ENCODE measurements at regions not wholly inside any gene's neighbourhood (a gene's known extent, or its start where the extent isn't known, plus 50 kb on each side); places are given as distances from the start of the nearest gene placed in this dataset.

- H3K4me3 Mint-ChIP-seq (ENCODE audit: unreplicated experiment): no peak overlapping the region
- intact Hi-C loops (cut with micrococcal nuclease): no loop called here
- no peak for DNase-seq (ENCODE audit: unreplicated experiment)
- BruUV-seq (replicated peaks): no TSS peak
- no peaks in the 10 kb centered on the region for H3K36me3 Mint-ChIP-seq (ENCODE audit: insufficient read depth, unreplicated experiment)
- no peaks in the 10 kb centered on the region for H3K4me1 Mint-ChIP-seq (ENCODE audit: insufficient read depth, unreplicated experiment)
- H3K27me3 Mint-ChIP-seq (ENCODE audit: insufficient read depth, unreplicated experiment): no peaks in the 10 kb centered on the region
- no peaks in the 10 kb centered on the region for H3K9me3 Mint-ChIP-seq (ENCODE audit: unreplicated experiment)
- POLR2A ChIA-PET: no interaction called here
- no peak overlapping the region for H3K27ac Mint-ChIP-seq (ENCODE audit: low read depth, unreplicated experiment)
- CTCF ChIA-PET: interaction anchor here (0.6 to 0.9 kb wide), 2 partner anchors 12 to 171 kb away, joined by 3 to 5 read pairs; no protein-coding TSS in a partner anchor
- no peak for TF ChIP-seq CTCF (IDR thresholded peaks at IDR 0.05; ENCODE audit: unreplicated experiment)
Observed at GRCh38 chr4:8778760-8779159, 92.9 kb downstream of the HMX1 start.

GRCh38 chr4:8778291-8778690, 93.3 kb downstream of the HMX1 start:
- no TSS peak for BruUV-seq (replicated peaks)
- H3K4me1 Mint-ChIP-seq (ENCODE audit: insufficient read depth, unreplicated experiment): no peaks in the 10 kb centered on the region
- no peaks in the 10 kb centered on the region for H3K9me3 Mint-ChIP-seq (ENCODE audit: unreplicated experiment)
- no peaks in the 10 kb centered on the region for H3K36me3 Mint-ChIP-seq (ENCODE audit: insufficient read depth, unreplicated experiment)
- DNase-seq (ENCODE audit: unreplicated experiment): no peak
- ChIA-PET CTCF (interaction anchor here (0.6 to 0.9 kb wide), 3 partner anchors 11 to 171 kb away, joined by 3 to 5 read pairs (median 3); no protein-coding TSS in a partner anchor), POLR2A (interaction anchor here (0.7 kb wide), 1 partner anchor 98 kb away, joined by 3 read pairs; no protein-coding TSS in a partner anchor)
- H3K27me3 Mint-ChIP-seq (ENCODE audit: insufficient read depth, unreplicated experiment): no peaks in the 10 kb centered on the region
- no peak overlapping the region for H3K4me3 Mint-ChIP-seq (ENCODE audit: unreplicated experiment)
- H3K27ac Mint-ChIP-seq (ENCODE audit: low read depth, unreplicated experiment): no peak overlapping the region
- TF ChIP-seq CTCF (IDR thresholded peaks at IDR 0.05; ENCODE audit: unreplicated experiment): no peak
- intact Hi-C loops (cut with micrococcal nuclease): no loop called here

GRCh38 chr4:8777320-8778196, 94.1 kb downstream of the HMX1 start:
- CTCF ChIA-PET: interaction anchor here (0.6 to 0.9 kb wide), 2 partner anchors 61 to 170 kb away, joined by 3 read pairs; no protein-coding TSS in a partner anchor
- no peak overlapping the region for H3K27ac Mint-ChIP-seq (ENCODE audit: low read depth, unreplicated experiment)
- intact Hi-C loops (cut with micrococcal nuclease): no loop called here
- no peaks in the 10 kb centered on the region for H3K4me1 Mint-ChIP-seq (ENCODE audit: insufficient read depth, unreplicated experiment)
- no peaks in the 10 kb centered on the region for H3K9me3 Mint-ChIP-seq (ENCODE audit: unreplicated experiment)
- H3K4me3 Mint-ChIP-seq (ENCODE audit: unreplicated experiment): no peak overlapping the region
- H3K27me3 Mint-ChIP-seq (ENCODE audit: insufficient read depth, unreplicated experiment): no peaks in the 10 kb centered on the region
- peak; percentile 35 for DNase-seq (ENCODE audit: unreplicated experiment)
- H3K36me3 Mint-ChIP-seq (ENCODE audit: insufficient read depth, unreplicated experiment): no peaks in the 10 kb centered on the region
- no peak for TF ChIP-seq CTCF (IDR thresholded peaks at IDR 0.05; ENCODE audit: unreplicated experiment)
- BruUV-seq (replicated peaks): no TSS peak
- POLR2A ChIA-PET: interaction anchor here (0.7 kb wide), 1 partner anchor 99 kb away, joined by 3 read pairs; no protein-coding TSS in a partner anchor

- Mint-ChIP-seq H3K27ac (ENCODE audit: low read depth, unreplicated experiment) (no peak overlapping the region), H3K36me3 (ENCODE audit: insufficient read depth, unreplicated experiment) (no peaks in the 10 kb centered on the region), H3K9me3 (ENCODE audit: unreplicated experiment) (no peaks in the 10 kb centered on the region), H3K4me1 (ENCODE audit: insufficient read depth, unreplicated experiment) (no peaks in the 10 kb centered on the region), H3K4me3 (ENCODE audit: unreplicated experiment) (no peak overlapping the region), H3K27me3 (ENCODE audit: insufficient read depth, unreplicated experiment) (no peaks in the 10 kb centered on the region)
- ChIA-PET POLR2A (no interaction called here), CTCF (no interaction called here)
- intact Hi-C loops (cut with micrococcal nuclease): no loop called here
- TF ChIP-seq CTCF (IDR thresholded peaks at IDR 0.05; ENCODE audit: unreplicated experiment): no peak
- no TSS peak for BruUV-seq (replicated peaks)
- DNase-seq (ENCODE audit: unreplicated experiment): no peak
Observed at GRCh38 chr4:8776366-8776765, 95.3 kb downstream of the HMX1 start.

Measured in MCF 10A (cell line).